GM21786 (cell line): ENCODE measurements at regions not wholly inside any gene's neighbourhood (a gene's known extent, or its start where the extent isn't known, plus 50 kb on each side); places are given as distances from the start of the nearest gene placed in this dataset.
"Not testable (repeated sequence)": the region's sequence is repeated elsewhere in the genome, so short reads cannot be mapped to it uniquely, and the experiment has no call there.

Source experiments
- ATAC-seq: cut with Tn5 transposase; IDR thresholded peaks from one replicate; pipeline ENCODE4 v1.9.1; 2021; ENCODE audit not compliant: unreplicated experiment

GRCh38 chr2:83990636-83991035, 468.4 kb downstream of the SUCLG1 start:
- ATAC-seq, result no peak

GRCh38 chr2:83976628-83977027, 482.5 kb downstream of the SUCLG1 start:
- ATAC-seq, result not testable (repeated sequence)

- ATAC-seq, result no peak
Measured at GRCh38 chr2:83972128-83972527, 487.0 kb downstream of the SUCLG1 start.

GRCh38 chr2:83971547-83971946, 487.5 kb downstream of the SUCLG1 start:
- no peak for ATAC-seq

GRCh38 chr2:83970217-83970929, 488.7 kb downstream of the SUCLG1 start:
- ATAC-seq, result no peak

- no peak for ATAC-seq
Measured at GRCh38 chr2:83969085-83969484, 490.0 kb downstream of the SUCLG1 start.

- no peak for ATAC-seq
Measured at GRCh38 chr2:83967854-83968253, 491.2 kb downstream of the SUCLG1 start.

GRCh38 chr2:83966946-83967345, 492.1 kb downstream of the SUCLG1 start:
- not testable (repeated sequence) for ATAC-seq

GRCh38 chr2:83961512-83961911, 497.6 kb downstream of the SUCLG1 start:
- ATAC-seq, result no peak

GRCh38 chr2:83960371-83960770, 498.7 kb downstream of the SUCLG1 start:
- ATAC-seq, result no peak

GRCh38 chr2:83959266-83959665, 499.8 kb downstream of the SUCLG1 start:
- ATAC-seq, result no peak

- no peak for ATAC-seq
Measured at GRCh38 chr2:83956991-83957390, 502.1 kb downstream of the SUCLG1 start.

GRCh38 chr2:83953697-83954096, 505.4 kb downstream of the SUCLG1 start:
- no peak for ATAC-seq

- no peak for ATAC-seq
Measured at GRCh38 chr2:83951378-83951947, 507.6 kb downstream of the SUCLG1 start.

- ATAC-seq, result no peak
Measured at GRCh38 chr2:83949361-83949760, 509.7 kb downstream of the SUCLG1 start.

GRCh38 chr2:83944191-83944590, 514.9 kb downstream of the SUCLG1 start:
- no peak for ATAC-seq

- no peak for ATAC-seq
Measured at GRCh38 chr2:83943265-83943664, 515.8 kb downstream of the SUCLG1 start.

- no peak for ATAC-seq
Measured at GRCh38 chr2:83941886-83942285, 517.2 kb downstream of the SUCLG1 start.

- ATAC-seq, result no peak
Measured at GRCh38 chr2:83933749-83934148, 525.3 kb downstream of the SUCLG1 start.

- ATAC-seq, result no peak
Measured at GRCh38 chr2:83923531-83923930, 535.5 kb downstream of the SUCLG1 start.

GRCh38 chr2:83916559-83916958, 542.5 kb downstream of the SUCLG1 start:
- no peak for ATAC-seq

GRCh38 chr2:83915381-83915780, 543.7 kb downstream of the SUCLG1 start:
- ATAC-seq, result no peak

GRCh38 chr2:83908750-83909149, 550.3 kb downstream of the SUCLG1 start:
- no peak for ATAC-seq
